GM12878 (cell line): ENCODE measurements at regions not wholly inside any gene's neighbourhood (a gene's known extent, or its start where the extent isn't known, plus 50 kb on each side); places are given as distances from the start of the nearest gene placed in this dataset.

Experiments
- ATAC-seq: fragments of 200-7000 bp; cut with Tn5 transposase; 3 replicates; pipeline ENCODE4 v1.9.1; 2020; ENCODE audit warnings: mild to moderate bottlenecking, moderate library complexity
- BruUV-seq: library from RNA; stranded (reverse); fragments of 400-500 nt; replicated peaks from 2 replicates; lab custom pipeline; 2021; lab: Mats Ljungman, UMichigan
- CTCF ChIA-PET: fragments of 300-600 bp; sonication (Branson Sonifier 250); formaldehyde crosslinking; extraction: SDS; loops from one replicate; lab custom pipeline; 2021; ENCODE audit warnings: inconsistent platforms; lab: Yijun Ruan, JAX
- POLR2A ChIA-PET: fragments of 350-600 bp; formaldehyde crosslinking; extraction: SDS; loops from one replicate; lab custom pipeline; 2021; ENCODE audit warnings: inconsistent platforms; lab: Charles Lee
- RAD21 ChIA-PET: fragments of 300-600 bp; sonication (Branson Sonifier 250); formaldehyde crosslinking; loops from one replicate; lab custom pipeline; 2023; ENCODE audit warnings: antibody characterized with exemption; ENCODE audit not compliant: unreplicated experiment; lab: Charles Lee
- SMC1A ChIA-PET: fragments of 300-600 bp; sonication (Branson Sonifier 250); formaldehyde crosslinking; loops from one replicate; lab custom pipeline; 2023; ENCODE audit not compliant: unreplicated experiment, uncharacterized antibody; lab: Charles Lee
- DNase-seq: peaks from one replicate; pipeline ENCODE4 v3.0.0-alpha.2; 2011; ENCODE audit warnings: low read depth, low spot score
- FAIRE-seq: peaks from 3 replicates; lab custom pipeline; 2011; peaks lifted over from hg19 to GRCh38; lab: Jason Lieb, UNC
- H2AFZ ChIP-seq: 2 replicates; pipeline ENCODE4 v1.6.0; 2011; ENCODE audit warnings: low read depth, low read length, control low read depth; ENCODE audit not compliant: control insufficient read depth
- H3K27ac ChIP-seq: 2 replicates; pipeline ENCODE4 v1.5.1; 2011; ENCODE audit warnings: control low read depth; ENCODE audit not compliant: control insufficient read depth, insufficient read depth
- H3K27me3 ChIP-seq, 2 experiments: replicated peaks in 1 of 2; 2 replicates each; pipeline versions ENCODE4 v1.6.0 to v1.6.1; 2011; ENCODE audit warnings: low read length in 1 of 2; ENCODE audit not compliant: control insufficient read depth in 2 of 2, insufficient read depth in 2 of 2
- H3K36me3 ChIP-seq, 2 experiments: 2 replicates each; pipeline ENCODE4 v1.5.1; 2011; ENCODE audit warnings: low read length in 1 of 2; ENCODE audit not compliant: control insufficient read depth in 2 of 2, insufficient read depth in 2 of 2
- H3K4me1 ChIP-seq: 2 replicates; pipeline ENCODE4 v1.6.1; 2011; ENCODE audit warnings: mild to moderate bottlenecking, low read length, moderate library complexity, mixed read lengths; ENCODE audit not compliant: control insufficient read depth, insufficient read depth
- H3K4me2 ChIP-seq: 2 replicates; pipeline ENCODE4 v1.6.0; 2011; ENCODE audit warnings: control low read depth; ENCODE audit not compliant: control insufficient read depth, insufficient read depth
- H3K4me3 ChIP-seq: fragments of 200-600 bp; sonication (generic); 2 replicates; pipeline ENCODE4 v1.5.1; 2016
- H3K79me2 ChIP-seq: 2 replicates; pipeline ENCODE4 v1.6.0; 2011; ENCODE audit warnings: low read length; ENCODE audit not compliant: control insufficient read depth, insufficient read depth
- H3K9ac ChIP-seq: 2 replicates; pipeline ENCODE4 v1.8.0; 2011; ENCODE audit warnings: low read length, control low read depth, mixed read lengths; ENCODE audit not compliant: control insufficient read depth, insufficient read depth
- H3K9me3 ChIP-seq: replicated peaks from 3 replicates; pipeline ENCODE4 v1.5.1; 2011; ENCODE audit warnings: mild to moderate bottlenecking, low read length; ENCODE audit not compliant: control insufficient read depth, insufficient read depth
- H4K20me1 ChIP-seq: 2 replicates; pipeline ENCODE4 v1.6.0; 2011; ENCODE audit not compliant: control insufficient read depth, insufficient read depth
- CBX3 ChIP-seq: fragments of 200-600 bp; sonication (generic); IDR thresholded peaks from 2 replicates; pipeline ENCODE4 v1.6.1; 2016; ENCODE audit warnings: low read depth, borderline replicate concordance
- IRF5 ChIP-seq: fragments of 450-650 bp; IDR thresholded peaks from 2 replicates; pipeline ENCODE4 v1.6.1; 2017; ENCODE audit warnings: borderline replicate concordance
- KDM1A ChIP-seq: fragments of 200-600 bp; sonication (generic); IDR thresholded peaks from 2 replicates; pipeline ENCODE4 v1.6.1; 2016; ENCODE audit warnings: borderline replicate concordance
- MTA3 ChIP-seq: IDR thresholded peaks from 2 replicates; pipeline ENCODE4 v1.6.1; 2012; ENCODE audit warnings: low read length, inconsistent platforms, borderline replicate concordance
- NFYB ChIP-seq: IDR thresholded peaks from 2 replicates; pipeline ENCODE4 v1.6.1; 2011; ENCODE audit warnings: low read depth, mild to moderate bottlenecking, low read length, improper control_type of control experiment, moderate library complexity; ENCODE audit not compliant: insufficient read depth
- NR2C2 ChIP-seq: IDR thresholded peaks from 2 replicates; pipeline ENCODE4 v1.6.1; 2011; ENCODE audit warnings: borderline replicate concordance, low read depth; ENCODE audit not compliant: control insufficient read depth, insufficient read length
- SMARCA5 ChIP-seq: fragments of 450-650 bp; IDR thresholded peaks from 2 replicates; pipeline ENCODE4 v1.6.1; 2017; ENCODE audit warnings: mild to moderate bottlenecking
- ZNF687 ChIP-seq: fragments of 450-650 bp; IDR thresholded peaks from 2 replicates; pipeline ENCODE4 v1.6.1; 2017; ENCODE audit warnings: mild to moderate bottlenecking, moderate library complexity
- WGBS: methylation state at CpG from one replicate; pipeline ENCODE4 v1.1.6; 2016; ENCODE audit warnings: low lambda C conversion rate; ENCODE audit not compliant: insufficient replicate concordance, insufficient coverage; ENCODE audit errors: missing lambda C conversion rate; 5-methylcytosine and 5-hydroxymethylcytosine counted together
- in situ Hi-C: fragments of 300-500 bp; cut with MboI; formaldehyde crosslinking; loops from 9 replicates; pipeline ENCODE4 v1.14.3; 2018; ENCODE audit warnings: mixed read lengths
- intact Hi-C: fragments of 100-400 bp; cut with micrococcal nuclease; formaldehyde crosslinking; loops from one replicate; pipeline ENCODE4 v1.14.2; 2022; ENCODE audit not compliant: unreplicated experiment
- TF ChIP-seq, protein P1 (sequence below): fragments of 450-650 bp; formaldehyde crosslinking; IDR thresholded peaks from 2 replicates; pipeline ENCODE4 v1.5.0; 2022; ENCODE audit warnings: mild to moderate bottlenecking, missing genetic modification characterization
- TF ChIP-seq, protein P2 (sequence below): fragments of 450-650 bp; IDR thresholded peaks from 2 replicates; pipeline ENCODE4 v1.6.1; 2016; ENCODE audit warnings: mild to moderate bottlenecking

DNA sequence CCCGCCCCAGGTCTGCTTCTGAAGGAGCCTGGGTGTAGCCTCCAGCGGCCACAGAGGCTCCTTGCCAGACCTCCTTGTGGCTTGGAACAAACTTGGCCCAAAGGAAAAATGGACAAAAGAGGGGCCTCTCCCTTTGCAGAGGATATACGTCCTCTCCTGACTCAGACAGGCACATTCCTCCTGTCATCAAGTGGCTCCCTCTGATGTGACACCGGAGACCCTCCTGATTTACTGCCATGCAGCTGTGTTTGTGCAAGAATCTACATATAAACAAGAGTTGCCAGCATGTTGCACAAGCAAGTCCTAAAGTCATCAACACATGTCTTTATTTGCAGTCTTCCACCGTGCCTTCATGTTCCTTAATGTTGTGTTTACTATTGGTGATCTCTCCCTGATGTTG is 54.1 kb upstream of the F3 start:
- no peaks in the 10 kb centered on the region for H3K79me2 ChIP-seq
- no peak overlapping the region for H3K9ac ChIP-seq
- H4K20me1 ChIP-seq = no peaks in the 10 kb centered on the region
- H2AFZ ChIP-seq = no peak overlapping the region
- BruUV-seq = no TSS peak
- no peaks in the 10 kb centered on the region for H3K36me3 ChIP-seq
- DNase-seq = no peak
- TF ChIP-seq KDM1A (no peak), CBX3 (no peak), NFYB (no peak), IRF5 (no peak), ZNF687 (no peak), NR2C2 (no peak), MTA3 (no peak), SMARCA5 (no peak)
- TF ChIP-seq, protein P1, sequence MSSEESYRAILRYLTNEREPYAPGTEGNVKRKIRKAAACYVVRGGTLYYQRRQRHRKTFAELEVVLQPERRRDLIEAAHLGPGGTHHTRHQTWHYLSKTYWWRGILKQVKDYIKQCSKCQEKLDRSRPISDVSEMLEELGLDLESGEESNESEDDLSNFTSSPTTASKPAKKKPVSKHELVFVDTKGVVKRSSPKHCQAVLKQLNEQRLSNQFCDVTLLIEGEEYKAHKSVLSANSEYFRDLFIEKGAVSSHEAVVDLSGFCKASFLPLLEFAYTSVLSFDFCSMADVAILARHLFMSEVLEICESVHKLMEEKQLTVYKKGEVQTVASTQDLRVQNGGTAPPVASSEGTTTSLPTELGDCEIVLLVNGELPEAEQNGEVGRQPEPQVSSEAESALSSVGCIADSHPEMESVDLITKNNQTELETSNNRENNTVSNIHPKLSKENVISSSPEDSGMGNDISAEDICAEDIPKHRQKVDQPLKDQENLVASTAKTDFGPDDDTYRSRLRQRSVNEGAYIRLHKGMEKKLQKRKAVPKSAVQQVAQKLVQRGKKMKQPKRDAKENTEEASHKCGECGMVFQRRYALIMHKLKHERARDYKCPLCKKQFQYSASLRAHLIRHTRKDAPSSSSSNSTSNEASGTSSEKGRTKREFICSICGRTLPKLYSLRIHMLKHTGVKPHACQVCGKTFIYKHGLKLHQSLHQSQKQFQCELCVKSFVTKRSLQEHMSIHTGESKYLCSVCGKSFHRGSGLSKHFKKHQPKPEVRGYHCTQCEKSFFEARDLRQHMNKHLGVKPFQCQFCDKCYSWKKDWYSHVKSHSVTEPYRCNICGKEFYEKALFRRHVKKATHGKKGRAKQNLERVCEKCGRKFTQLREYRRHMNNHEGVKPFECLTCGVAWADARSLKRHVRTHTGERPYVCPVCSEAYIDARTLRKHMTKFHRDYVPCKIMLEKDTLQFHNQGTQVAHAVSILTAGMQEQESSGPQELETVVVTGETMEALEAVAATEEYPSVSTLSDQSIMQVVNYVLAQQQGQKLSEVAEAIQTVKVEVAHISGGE = no peak
- TF ChIP-seq, protein P2, sequence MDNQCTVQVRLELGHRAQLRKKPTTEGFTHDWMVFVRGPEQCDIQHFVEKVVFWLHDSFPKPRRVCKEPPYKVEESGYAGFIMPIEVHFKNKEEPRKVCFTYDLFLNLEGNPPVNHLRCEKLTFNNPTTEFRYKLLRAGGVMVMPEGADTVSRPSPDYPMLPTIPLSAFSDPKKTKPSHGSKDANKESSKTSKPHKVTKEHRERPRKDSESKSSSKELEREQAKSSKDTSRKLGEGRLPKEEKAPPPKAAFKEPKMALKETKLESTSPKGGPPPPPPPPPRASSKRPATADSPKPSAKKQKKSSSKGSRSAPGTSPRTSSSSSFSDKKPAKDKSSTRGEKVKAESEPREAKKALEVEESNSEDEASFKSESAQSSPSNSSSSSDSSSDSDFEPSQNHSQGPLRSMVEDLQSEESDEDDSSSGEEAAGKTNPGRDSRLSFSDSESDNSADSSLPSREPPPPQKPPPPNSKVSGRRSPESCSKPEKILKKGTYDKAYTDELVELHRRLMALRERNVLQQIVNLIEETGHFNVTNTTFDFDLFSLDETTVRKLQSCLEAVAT = no peak
- TF ChIP-seq, all 136 proteins: peak for 0
- CTCF ChIA-PET = no interaction called here
- no peak for FAIRE-seq
- no peaks in the 10 kb centered on the region for H3K9me3 ChIP-seq
- H3K4me1 ChIP-seq = no peaks in the 10 kb centered on the region
- intact Hi-C loops (no loop called here), in situ Hi-C loops (no loop called here)
- H3K4me3 ChIP-seq = no peak overlapping the region
- RAD21 ChIA-PET = no interaction called here
- SMC1A ChIA-PET = no interaction called here
- 24% methylated on average over 5 of the region's 5 CpGs for WGBS
- no peaks in the 10 kb centered on the region for H3K27me3 ChIP-seq
- ATAC-seq = no peak
- H3K27ac ChIP-seq = no peak overlapping the region
- H3K4me2 ChIP-seq = no peak overlapping the region
- POLR2A ChIA-PET = no interaction called here
